ENCODE measurements at regions not wholly inside any gene's neighbourhood (a gene's known extent, or its start where the extent isn't known, plus 50 kb on each side); places are given as distances from the start of the nearest gene placed in this dataset.

GRCh38 chr11:79922641-79923040 is 481.8 kb upstream of the TENM4 start:
- Histone ChIP-seq H3K27me3 (ENCODE audit: control insufficient read depth in 1 of 2, insufficient read depth in 2 of 2, low read length in 2 of 2) (no peaks in the 10 kb centered on the region), H3K9ac (ENCODE audit: low read length) (no peak overlapping the region), H3K9me3 (ENCODE audit: low read length) (no peaks in the 10 kb centered on the region), H3K4me3 (ENCODE audit: low read depth in 1 of 2, low read length in 2 of 2) (no peak overlapping the region), H3K4me1 (ENCODE audit: insufficient read depth, low read length) (no peaks in the 10 kb centered on the region), H3K27ac (ENCODE audit: low read depth, low read length) (no peak overlapping the region), H3K36me3 (ENCODE audit: insufficient read depth, low read length) (no peaks in the 10 kb centered on the region)

- no peaks in the 10 kb centered on the region for H3K36me3 ChIP-seq (ENCODE audit: insufficient read depth, low read length)
- H3K9me3 ChIP-seq (ENCODE audit: low read length) = no peaks in the 10 kb centered on the region
- H3K4me1 ChIP-seq (ENCODE audit: insufficient read depth, low read length) = no peaks in the 10 kb centered on the region
- no peak overlapping the region for H3K4me3 ChIP-seq (ENCODE audit: low read depth in 1 of 2, low read length in 2 of 2)
- H3K9ac ChIP-seq (ENCODE audit: low read length) = no peak overlapping the region
- H3K27ac ChIP-seq (ENCODE audit: low read depth, low read length) = no peak overlapping the region
- no peaks in the 10 kb centered on the region for H3K27me3 ChIP-seq (ENCODE audit: control insufficient read depth in 1 of 2, insufficient read depth in 2 of 2, low read length in 2 of 2)
These were observed 479.6 kb upstream of the TENM4 start for GRCh38 chr11:79920480-79920879.

GRCh38 chr11:79919350-79919749 is 478.5 kb upstream of the TENM4 start:
- Histone ChIP-seq H3K36me3 (ENCODE audit: insufficient read depth, low read length) (no peaks in the 10 kb centered on the region), H3K4me1 (ENCODE audit: insufficient read depth, low read length) (no peaks in the 10 kb centered on the region)

GRCh38 chr11:79918846-79919245 is 478.0 kb upstream of the TENM4 start:
- no peaks in the 10 kb centered on the region for H3K4me1 ChIP-seq (ENCODE audit: insufficient read depth, low read length)
- H3K27me3 ChIP-seq (ENCODE audit: control insufficient read depth in 1 of 2, insufficient read depth in 2 of 2, low read length in 2 of 2) = no peaks in the 10 kb centered on the region

More at GRCh38 chr11:79919350-79919749, 478.5 kb upstream of the TENM4 start:
- Histone ChIP-seq H3K27ac (ENCODE audit: low read depth, low read length) (no peak overlapping the region), H3K9ac (ENCODE audit: low read length) (no peak overlapping the region), H3K9me3 (ENCODE audit: low read length) (no peaks in the 10 kb centered on the region), H3K27me3 (ENCODE audit: control insufficient read depth in 1 of 2, insufficient read depth in 2 of 2, low read length in 2 of 2) (no peaks in the 10 kb centered on the region), H3K4me3 (ENCODE audit: low read depth in 1 of 2, low read length in 2 of 2) (no peak overlapping the region)

GRCh38 chr11:79906164-79906563 is 465.3 kb upstream of the TENM4 start:
- Histone ChIP-seq H3K36me3 (ENCODE audit: insufficient read depth, low read length) (no peaks in the 10 kb centered on the region), H3K4me3 (ENCODE audit: low read depth in 1 of 2, low read length in 2 of 2) (no peak overlapping the region), H3K27ac (ENCODE audit: low read depth, low read length) (no peak overlapping the region), H3K4me1 (ENCODE audit: insufficient read depth, low read length) (no peaks in the 10 kb centered on the region), H3K27me3 (ENCODE audit: control insufficient read depth in 1 of 2, insufficient read depth in 2 of 2, low read length in 2 of 2) (no peaks in the 10 kb centered on the region), H3K9me3 (ENCODE audit: low read length) (no peaks in the 10 kb centered on the region), H3K9ac (ENCODE audit: low read length) (no peak overlapping the region)

More at GRCh38 chr11:79918846-79919245, 478.0 kb upstream of the TENM4 start:
- H3K9ac ChIP-seq (ENCODE audit: low read length) = no peak overlapping the region
- H3K27ac ChIP-seq (ENCODE audit: low read depth, low read length) = no peak overlapping the region
- H3K36me3 ChIP-seq (ENCODE audit: insufficient read depth, low read length) = no peaks in the 10 kb centered on the region
- H3K9me3 ChIP-seq (ENCODE audit: low read length) = no peaks in the 10 kb centered on the region
- H3K4me3 ChIP-seq (ENCODE audit: low read depth in 1 of 2, low read length in 2 of 2) = no peak overlapping the region

- no peak overlapping the region for H3K9ac ChIP-seq (ENCODE audit: low read length)
These were observed 461.7 kb upstream of the TENM4 start for GRCh38 chr11:79902493-79902892.

GRCh38 chr11:79897896-79898295 is 457.1 kb upstream of the TENM4 start:
- Histone ChIP-seq H3K9ac (ENCODE audit: low read length) (no peak overlapping the region), H3K9me3 (ENCODE audit: low read length) (no peaks in the 10 kb centered on the region), H3K27me3 (ENCODE audit: control insufficient read depth in 1 of 2, insufficient read depth in 2 of 2, low read length in 2 of 2) (no peaks in the 10 kb centered on the region), H3K36me3 (ENCODE audit: insufficient read depth, low read length) (no peaks in the 10 kb centered on the region), H3K4me3 (ENCODE audit: low read depth in 1 of 2, low read length in 2 of 2) (no peak overlapping the region), H3K4me1 (ENCODE audit: insufficient read depth, low read length) (no peaks in the 10 kb centered on the region), H3K27ac (ENCODE audit: low read depth, low read length) (no peak overlapping the region)

More at GRCh38 chr11:79902493-79902892, 461.7 kb upstream of the TENM4 start:
- no peaks in the 10 kb centered on the region for H3K27me3 ChIP-seq (ENCODE audit: control insufficient read depth in 1 of 2, insufficient read depth in 2 of 2, low read length in 2 of 2)
- no peaks in the 10 kb centered on the region for H3K36me3 ChIP-seq (ENCODE audit: insufficient read depth, low read length)
- no peak overlapping the region for H3K27ac ChIP-seq (ENCODE audit: low read depth, low read length)
- no peaks in the 10 kb centered on the region for H3K4me1 ChIP-seq (ENCODE audit: insufficient read depth, low read length)
- H3K4me3 ChIP-seq (ENCODE audit: low read depth in 1 of 2, low read length in 2 of 2) = no peak overlapping the region
- H3K9me3 ChIP-seq (ENCODE audit: low read length) = no peaks in the 10 kb centered on the region

- Histone ChIP-seq H3K9ac (ENCODE audit: low read length) (no peak overlapping the region), H3K36me3 (ENCODE audit: insufficient read depth, low read length) (no peaks in the 10 kb centered on the region), H3K27ac (ENCODE audit: low read depth, low read length) (no peak overlapping the region), H3K27me3 (ENCODE audit: control insufficient read depth in 1 of 2, insufficient read depth in 2 of 2, low read length in 2 of 2) (no peaks in the 10 kb centered on the region), H3K4me1 (ENCODE audit: insufficient read depth, low read length) (no peaks in the 10 kb centered on the region), H3K4me3 (ENCODE audit: low read depth in 1 of 2, low read length in 2 of 2) (no peak overlapping the region), H3K9me3 (ENCODE audit: low read length) (no peaks in the 10 kb centered on the region)
These were observed 455.4 kb upstream of the TENM4 start for GRCh38 chr11:79896258-79896657.

GRCh38 chr11:79894111-79894510 is 453.3 kb upstream of the TENM4 start:
- Histone ChIP-seq H3K4me3 (ENCODE audit: low read depth in 1 of 2, low read length in 2 of 2) (no peak overlapping the region), H3K9ac (ENCODE audit: low read length) (no peak overlapping the region), H3K27ac (ENCODE audit: low read depth, low read length) (no peak overlapping the region), H3K9me3 (ENCODE audit: low read length) (no peaks in the 10 kb centered on the region), H3K27me3 (ENCODE audit: control insufficient read depth in 1 of 2, insufficient read depth in 2 of 2, low read length in 2 of 2) (no peaks in the 10 kb centered on the region), H3K4me1 (ENCODE audit: insufficient read depth, low read length) (no peaks in the 10 kb centered on the region), H3K36me3 (ENCODE audit: insufficient read depth, low read length) (no peaks in the 10 kb centered on the region)

GRCh38 chr11:79890272-79890671 is 449.4 kb upstream of the TENM4 start:
- no peak overlapping the region for H3K4me3 ChIP-seq (ENCODE audit: low read depth in 1 of 2, low read length in 2 of 2)
- H3K27me3 ChIP-seq (ENCODE audit: control insufficient read depth in 1 of 2, insufficient read depth in 2 of 2, low read length in 2 of 2) = no peaks in the 10 kb centered on the region
- H3K9ac ChIP-seq (ENCODE audit: low read length) = no peak overlapping the region
- no peak overlapping the region for H3K27ac ChIP-seq (ENCODE audit: low read depth, low read length)
- H3K36me3 ChIP-seq (ENCODE audit: insufficient read depth, low read length) = no peaks in the 10 kb centered on the region
- no peaks in the 10 kb centered on the region for H3K4me1 ChIP-seq (ENCODE audit: insufficient read depth, low read length)
- H3K9me3 ChIP-seq (ENCODE audit: low read length) = no peaks in the 10 kb centered on the region

GRCh38 chr11:79864882-79865281 is 424.1 kb upstream of the TENM4 start:
- H3K9ac ChIP-seq (ENCODE audit: low read length) = no peak overlapping the region
- no peak overlapping the region for H3K4me3 ChIP-seq (ENCODE audit: low read depth in 1 of 2, low read length in 2 of 2)
- no peaks in the 10 kb centered on the region for H3K27me3 ChIP-seq (ENCODE audit: control insufficient read depth in 1 of 2, insufficient read depth in 2 of 2, low read length in 2 of 2)
- H3K27ac ChIP-seq (ENCODE audit: low read depth, low read length) = no peak overlapping the region
- H3K4me1 ChIP-seq (ENCODE audit: insufficient read depth, low read length) = no peaks in the 10 kb centered on the region
- no peaks in the 10 kb centered on the region for H3K9me3 ChIP-seq (ENCODE audit: low read length)
- H3K36me3 ChIP-seq (ENCODE audit: insufficient read depth, low read length) = no peaks in the 10 kb centered on the region

GRCh38 chr11:79860336-79860735 is 419.5 kb upstream of the TENM4 start:
- Histone ChIP-seq H3K36me3 (ENCODE audit: insufficient read depth, low read length) (no peaks in the 10 kb centered on the region), H3K9ac (ENCODE audit: low read length) (no peak overlapping the region), H3K27ac (ENCODE audit: low read depth, low read length) (no peak overlapping the region), H3K27me3 (ENCODE audit: control insufficient read depth in 1 of 2, insufficient read depth in 2 of 2, low read length in 2 of 2) (no peaks in the 10 kb centered on the region), H3K4me3 (ENCODE audit: low read depth in 1 of 2, low read length in 2 of 2) (no peak overlapping the region), H3K4me1 (ENCODE audit: insufficient read depth, low read length) (no peaks in the 10 kb centered on the region), H3K9me3 (ENCODE audit: low read length) (no peaks in the 10 kb centered on the region)

Data from muscle layer of colon (tissue), 2 donors.